HG03139 (cell line): ENCODE measurements at regions not wholly inside any gene's neighbourhood (a gene's known extent, or its start where the extent isn't known, plus 50 kb on each side); places are given as distances from the start of the nearest gene placed in this dataset.

Source experiments
- ATAC-seq: cut with Tn5 transposase; IDR thresholded peaks from one replicate; pipeline ENCODE4 v1.9.1; 2021; ENCODE audit not compliant: unreplicated experiment

DNA sequence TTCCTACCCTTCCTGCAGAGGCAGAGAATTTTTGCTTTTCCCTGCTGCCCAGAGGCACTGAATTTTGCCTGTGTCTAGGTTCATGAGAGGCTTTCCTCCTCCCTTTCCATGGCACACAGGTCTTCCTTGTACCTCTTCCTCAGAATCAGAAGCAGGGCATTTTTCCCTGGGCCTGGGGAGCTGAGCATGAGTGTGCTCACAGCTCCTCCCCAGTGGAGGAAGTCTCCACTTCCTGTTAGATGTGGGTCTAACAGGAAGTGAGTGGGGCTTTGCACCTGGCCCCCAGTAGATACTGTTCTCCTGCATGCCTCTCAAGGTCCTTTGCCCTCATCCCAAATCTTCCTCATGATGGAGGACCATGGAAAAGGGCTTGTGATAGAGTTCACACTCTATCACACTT, 297.2 kb upstream of the FIGN start:
- ATAC-seq = peak; percentile 62

DNA sequence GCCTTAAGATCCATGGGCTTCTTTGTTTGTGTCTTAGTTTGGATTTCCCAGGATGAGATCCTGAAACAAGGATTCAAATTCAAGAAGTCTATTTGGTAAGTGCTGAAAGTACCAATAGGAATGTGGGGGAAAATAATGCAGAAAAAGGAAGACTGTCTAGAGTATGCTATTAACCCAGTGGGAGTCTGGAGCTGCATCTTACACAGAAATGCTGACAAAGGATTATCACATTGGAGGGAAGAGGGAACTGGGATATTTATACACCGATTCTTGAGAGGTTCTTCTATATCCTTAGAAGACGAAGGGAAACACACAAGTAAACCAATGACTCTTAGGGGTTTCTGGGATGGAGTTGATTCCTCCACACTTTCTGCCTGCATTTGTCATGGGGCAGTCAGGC, 294.8 kb upstream of the FIGN start:
- no peak for ATAC-seq

GRCh38 chr2:164028814-164029534, 293.2 kb upstream of the FIGN start:
- no peak for ATAC-seq

DNA sequence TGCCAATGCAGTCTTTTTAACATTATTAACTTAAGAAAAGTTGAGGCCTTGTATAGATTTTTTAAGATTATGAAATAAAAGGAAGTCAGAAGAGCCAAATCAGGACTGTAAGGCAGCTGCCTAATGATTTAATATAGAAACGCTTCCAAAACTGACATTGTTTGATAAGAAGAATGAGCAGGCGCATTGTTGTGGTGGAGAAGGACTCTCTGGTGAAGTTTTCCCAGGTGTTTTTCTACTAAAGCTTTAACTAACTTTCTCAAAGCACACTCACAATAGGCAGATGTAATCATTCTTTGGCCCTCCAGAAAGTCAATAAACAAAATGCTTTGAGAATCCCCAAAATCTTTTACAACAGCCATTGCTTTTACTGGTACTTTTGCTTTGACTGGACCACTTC, 288.6 kb upstream of the FIGN start:
- ATAC-seq = no peak

DNA sequence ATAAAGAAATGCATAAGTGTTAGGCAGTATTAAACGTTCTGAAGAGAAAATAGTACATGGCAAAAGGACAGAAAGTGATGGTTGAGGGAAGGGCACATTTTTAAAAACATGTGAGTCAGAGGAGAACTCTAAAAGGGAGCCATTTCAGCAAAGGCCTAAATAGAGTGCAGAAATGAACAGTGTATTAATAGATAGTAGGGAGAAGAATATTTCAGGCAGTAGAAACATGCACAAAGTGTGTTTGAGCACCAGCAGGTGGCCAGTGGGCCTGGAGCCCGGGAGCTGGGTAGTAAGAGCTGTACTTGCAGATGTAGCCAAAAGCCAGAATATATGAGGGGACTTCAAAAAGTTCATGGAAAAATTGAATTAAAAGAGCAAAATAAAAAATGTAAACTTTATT, 288.1 kb upstream of the FIGN start:
- no peak for ATAC-seq

- ATAC-seq = peak; percentile 93
Measured at GRCh38 chr2:164015328-164016123, 279.7 kb upstream of the FIGN start.

- ATAC-seq = no peak
Measured at GRCh38 chr2:164014791-164015190, 279.0 kb upstream of the FIGN start.

- no peak for ATAC-seq
Measured at GRCh38 chr2:164014068-164014731, 278.4 kb upstream of the FIGN start.

DNA sequence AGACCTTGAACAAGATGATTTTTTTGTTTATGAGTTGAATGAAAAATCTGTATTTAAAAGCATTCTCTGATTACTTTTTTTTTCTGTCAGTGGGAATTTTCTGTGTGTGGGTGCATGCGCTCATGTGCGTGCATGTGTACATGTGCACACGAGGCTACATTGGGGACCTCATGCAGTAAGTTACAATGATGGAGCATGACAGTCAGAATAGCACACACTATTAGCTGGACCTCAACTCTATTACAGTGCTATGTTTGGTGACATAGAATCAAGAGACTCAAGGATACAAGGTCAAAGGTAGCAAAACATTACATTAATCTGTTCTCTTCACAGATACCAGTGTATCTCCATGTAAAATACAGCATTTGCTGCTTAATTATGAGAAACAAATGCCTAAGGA, 276.8 kb upstream of the FIGN start:
- no peak for ATAC-seq

GRCh38 chr2:164009756-164010337, 274.0 kb upstream of the FIGN start:
- no peak for ATAC-seq

DNA sequence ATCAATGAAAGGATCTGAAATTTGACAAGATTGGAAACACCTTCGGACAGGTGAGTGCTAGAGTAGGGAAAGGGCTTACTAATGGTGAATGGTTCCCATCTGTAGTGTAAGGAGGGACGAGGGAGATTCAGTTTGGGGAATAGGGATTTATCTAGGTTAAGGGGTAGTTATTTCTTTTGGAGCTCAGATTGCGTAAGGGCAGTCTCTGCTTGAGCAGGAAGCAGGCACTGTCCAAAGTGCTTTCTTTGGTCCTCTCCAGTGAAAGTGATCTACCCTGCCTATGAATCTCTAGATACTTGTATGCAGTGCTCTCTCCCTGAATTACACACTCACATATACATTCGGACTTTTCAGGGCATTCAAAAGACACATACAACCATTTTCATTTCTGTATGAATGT, 272.9 kb upstream of the FIGN start:
- no peak for ATAC-seq

DNA sequence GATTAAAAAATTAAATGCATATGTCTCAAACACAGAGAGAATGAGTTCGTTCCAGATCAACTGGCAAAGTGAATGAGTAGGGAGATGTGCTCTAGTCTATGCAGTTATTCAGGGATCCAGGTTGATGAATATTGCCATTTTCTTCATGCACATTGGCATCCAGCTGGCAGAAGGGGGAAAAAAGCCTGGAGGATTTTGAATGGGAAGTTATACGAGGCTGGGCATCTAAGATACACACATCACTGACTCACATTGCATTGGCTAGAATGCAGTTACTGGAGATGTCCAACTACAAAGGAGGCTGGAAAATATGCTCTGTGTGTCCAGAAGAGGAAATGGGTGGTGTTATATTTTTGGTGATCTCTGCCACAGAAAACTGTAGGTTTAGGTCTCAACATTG, 270.9 kb upstream of the FIGN start:
- ATAC-seq = no peak

GRCh38 chr2:164000176-164000575, 264.4 kb upstream of the FIGN start:
- ATAC-seq = no peak

DNA sequence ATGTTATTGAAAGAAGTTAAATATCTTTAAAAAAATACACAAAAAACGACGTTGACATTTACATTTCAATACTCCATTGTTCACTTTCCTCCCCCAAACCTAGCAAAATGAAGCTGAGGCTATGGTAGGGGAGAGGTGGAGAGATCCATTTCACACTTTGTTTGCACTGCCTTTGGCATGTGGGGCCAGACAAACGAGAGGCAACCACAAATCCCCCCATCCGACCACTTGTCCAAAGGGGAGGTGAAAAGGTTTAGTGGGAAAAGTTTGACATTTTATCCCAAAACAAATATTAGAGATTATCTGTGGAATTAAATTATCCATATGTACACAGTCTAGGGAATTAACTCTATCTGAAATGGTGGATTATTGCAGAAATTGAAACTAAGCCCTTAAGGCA, 261.7 kb upstream of the FIGN start:
- ATAC-seq = no peak

DNA sequence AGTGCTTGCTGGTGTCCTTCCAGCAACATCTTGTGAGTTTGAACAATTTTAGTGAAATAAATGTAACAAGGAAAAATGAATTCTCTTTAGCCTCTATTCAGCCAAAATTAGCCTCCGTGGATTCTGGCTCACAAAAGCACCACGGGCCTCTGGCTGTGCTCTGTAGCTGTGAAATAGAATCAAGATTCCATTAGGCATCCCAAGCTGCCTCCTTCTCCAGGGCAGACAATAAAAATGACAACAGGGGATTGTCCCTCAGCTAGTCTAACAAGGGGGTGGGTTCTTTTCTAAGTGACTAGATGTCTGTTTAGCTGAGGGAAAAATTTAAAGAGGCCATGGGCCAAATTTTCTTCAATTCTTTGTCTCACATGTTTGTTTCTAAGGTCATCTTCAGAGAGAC, 254.7 kb upstream of the FIGN start:
- no peak for ATAC-seq

- no peak for ATAC-seq
Measured at GRCh38 chr2:163990101-163990500, 254.3 kb upstream of the FIGN start.

- no peak for ATAC-seq
Measured at GRCh38 chr2:163987175-163987940, 251.6 kb upstream of the FIGN start.

DNA sequence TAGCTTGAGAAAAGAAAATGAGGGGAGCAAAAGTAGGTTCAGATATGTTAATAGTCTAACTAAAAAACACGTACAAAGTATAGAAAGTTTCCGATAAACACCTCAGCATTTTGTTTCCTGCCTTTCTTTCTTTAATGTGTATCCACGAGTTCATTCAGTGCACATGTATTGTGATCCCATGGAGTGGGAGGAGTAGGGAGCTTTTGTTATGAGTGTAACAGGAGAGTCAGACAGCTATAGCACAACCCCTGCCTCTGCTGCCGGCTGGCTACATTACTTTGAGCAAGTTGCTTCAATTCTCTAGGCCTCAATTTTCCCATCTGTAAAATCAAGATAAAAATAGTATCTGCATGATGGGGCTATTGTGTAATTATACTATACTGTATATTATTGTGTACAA, 249.2 kb upstream of the FIGN start:
- no peak for ATAC-seq

GRCh38 chr2:163983911-163984310, 248.1 kb upstream of the FIGN start:
- no peak for ATAC-seq

GRCh38 chr2:163982938-163983337, 247.1 kb upstream of the FIGN start:
- ATAC-seq = no peak

DNA sequence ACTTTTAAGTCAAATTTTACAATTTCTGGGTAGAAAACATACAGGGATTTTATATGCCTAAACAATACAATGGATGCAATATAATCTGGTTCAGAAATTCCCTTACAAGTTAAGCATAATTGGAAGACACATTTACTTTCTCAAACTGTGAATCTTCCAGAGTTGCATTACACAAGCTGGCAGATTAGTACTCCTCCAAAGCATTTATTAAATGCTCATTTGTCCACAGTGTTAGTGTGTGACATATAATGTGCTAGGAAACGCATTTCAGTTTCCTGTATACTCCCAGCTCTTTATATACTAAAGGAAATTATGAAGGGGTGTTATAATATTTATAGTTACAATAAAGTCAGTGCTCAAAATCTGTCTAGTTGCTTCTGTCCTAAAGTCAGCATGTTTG, 239.0 kb upstream of the FIGN start:
- ATAC-seq = no peak
